Spleen (tissue), 11 donors: ENCODE measurements at regions not wholly inside any gene's neighbourhood (a gene's known extent, or its start where the extent isn't known, plus 50 kb on each side); places are given as distances from the start of the nearest gene placed in this dataset.
"Not testable (repeated sequence)": the region's sequence is repeated elsewhere in the genome, so short reads cannot be mapped to it uniquely, and the experiment has no call there.

ENCODE experiments used
- DNase-seq: peaks from one replicate; pipeline ENCODE4 v3.0.0-alpha.2; 2020
- H3K27ac ChIP-seq, 8 donors: fragments of 200-600 bp; sonication (generic) in 7 of 8; 1 replicate in 4 of 8; 2 replicates in 4 of 8; pipeline versions ENCODE4 v1.5.0 to v1.8.0; 2016 to 2021; ENCODE audit warnings: inconsistent platforms in 4 of 8, mild to moderate bottlenecking in 4 of 8, moderate library complexity in 1 of 8
- H3K27me3 ChIP-seq, 7 donors: fragments of 200-600 bp; sonication (generic) in 6 of 7; replicated peaks in 1 of 7; 1 replicate in 4 of 7; 2 replicates in 3 of 7; pipeline versions ENCODE4 v1.5.0 to v1.8.0; 2016 to 2021; ENCODE audit warnings: inconsistent platforms in 3 of 7, mild to moderate bottlenecking in 1 of 7
- H3K36me3 ChIP-seq, 6 donors: fragments of 200-600 bp; sonication (generic) in 5 of 6; 1 replicate in 4 of 6; 2 replicates in 2 of 6; pipeline versions ENCODE4 v1.5.0 to v1.8.0; 2016 to 2021; ENCODE audit warnings: inconsistent platforms in 2 of 6
- H3K4me1 ChIP-seq, 6 donors: fragments of 200-600 bp; sonication (generic) in 5 of 6; 1 replicate in 3 of 6; 2 replicates in 3 of 6; pipeline versions ENCODE4 v1.5.0 to v1.8.0; 2016 to 2021; ENCODE audit warnings: inconsistent platforms in 3 of 6
- H3K4me3 ChIP-seq, 8 donors: fragments of 200-600 bp; sonication (generic) in 7 of 8; 1 replicate in 4 of 8; 2 replicates in 4 of 8; pipeline versions ENCODE4 v1.5.0 to v1.8.0; 2016 to 2021; ENCODE audit warnings: inconsistent platforms in 4 of 8, mild to moderate bottlenecking in 4 of 8, moderate library complexity in 2 of 8
- H3K9me3 ChIP-seq, 8 donors: fragments of 200-600 bp; sonication (generic) in 7 of 8; 1 replicate in 4 of 8; 2 replicates in 4 of 8; pipeline versions ENCODE4 v1.5.0 to v1.8.0; 2016 to 2021; ENCODE audit warnings: inconsistent platforms in 4 of 8
- CTCF ChIP-seq, 11 experiments: fragments of 200-600 bp in 7 of 11; fragments of 450-650 bp in 4 of 11; sonication (generic) in 4 of 11; IDR thresholded peaks in 8 of 11; conservative IDR thresholded peaks in 3 of 11; 1 replicate in 7 of 11; 2 replicates in 4 of 11; pipeline versions ENCODE4 v1.4.0 to v1.8.0; 2016 to 2021; ENCODE audit warnings: antibody characterized with exemption in 11 of 11, inconsistent platforms in 4 of 11, mild to moderate bottlenecking in 1 of 11
- POLR2AphosphoS5 ChIP-seq, 3 donors: sonication (generic); formaldehyde crosslinking; IDR thresholded peaks; one replicate each; pipeline ENCODE4 v1.5.1; 2017; ENCODE audit warnings: antibody characterized with exemption in 3 of 3
- WGBS, 5 donors: extraction: QIAGEN DNeasy Blood & Tissue Kit in 3 of 5; methylation state at CpG; one replicate each; pipeline versions ENCODE4 v1.1.5 to v1.1.7; 2013 to 2018; 5-methylcytosine and 5-hydroxymethylcytosine counted together
- intact Hi-C: fragments of 100-400 bp; cut with DNase I; formaldehyde crosslinking; loops from one replicate; pipeline ENCODE4 v1.15.0; 2023; ENCODE audit warnings: low total_unique reads
- donor health status: healthy with polysubstance abuse.
- donor health status: DM: no; HTN: no; CAD: no; lungs with moderate emphysema.
- donor health status: DM: no; HTN: no; CAD: no.
- donor health status: Bipolar disorder and iron deficiency.
- donor health status: healthy.
- donor health status: DM: no; HTN: no; CAD: no.
- donor health status: DM: yes; HTN: yes; CAD: no.

- H3K36me3 ChIP-seq, DNase-seq, H3K4me3 ChIP-seq, intact Hi-C loops, H3K27me3 ChIP-seq, H3K9me3 ChIP-seq: not testable (repeated sequence)
- peak; percentile 28 to 67 (median 65) for TF ChIP-seq POLR2AphosphoS5 (IDR thresholded peaks at IDR 0.05)
- Histone ChIP-seq H3K4me1 (peaks cover 0 to 37% (median 17%) of the 10 kb centered on the region in 6 donors), H3K27ac (peak overlapping the region; percentile 27 to 83 (median 70))
- WGBS, 5 donors, result 60 to 76% (median 64%) methylated on average over 13 to 31 of the region's 31 CpGs
These were observed 150.1 kb upstream of the ZNF469 start for GRCh38 chr16:88232401-88233258.

- H3K36me3 ChIP-seq, H3K9me3 ChIP-seq, H3K4me3 ChIP-seq, DNase-seq, H3K27me3 ChIP-seq, intact Hi-C loops: not testable (repeated sequence)
- Histone ChIP-seq H3K27ac (peak overlapping the region; percentile 42 to 83 (median 74)), H3K4me1 (peaks cover 0 to 47% (median 22%) of the 10 kb centered on the region in 6 donors)
- 69 to 82% (median 76%) methylated on average over 14 to 23 of the region's 23 CpGs for WGBS, 5 donors
These were observed 148.9 kb upstream of the ZNF469 start for GRCh38 chr16:88233621-88234420.

GRCh38 chr16:88234421-88235271 lies 148.1 kb upstream of the ZNF469 start:
- H3K9me3 ChIP-seq, H3K36me3 ChIP-seq, intact Hi-C loops, H3K27me3 ChIP-seq, H3K4me3 ChIP-seq: not testable (repeated sequence)
- H3K27ac ChIP-seq, result peak overlapping the region; percentile 42 to 83 (median 74)
- TF ChIP-seq POLR2AphosphoS5 (IDR thresholded peaks at IDR 0.05) (peak; percentile 33 to 71 (median 67)), CTCF (IDR thresholded peaks at IDR 0.05 in 8 of 11, conservative IDR thresholded peaks at IDR 0.05 in 3 of 11) (peak in 1 of 11 experiments; percentile 9)
- peaks cover 0 to 47% (median 22%) of the 10 kb centered on the region in 6 donors for H3K4me1 ChIP-seq
- peak; percentile 81 for DNase-seq
- WGBS, 5 donors, result 54 to 73% (median 58%) methylated on average over 27 to 41 of the region's 46 CpGs

GRCh38 chr16:88235691-88236090 lies 147.1 kb upstream of the ZNF469 start:
- H3K27ac ChIP-seq, result peak overlapping the region in 3 of 8 donors; percentile 68 to 75 (median 71)

GRCh38 chr16:88236229-88236628 lies 146.5 kb upstream of the ZNF469 start:
- DNase-seq, H3K9me3 ChIP-seq, H3K27me3 ChIP-seq, H3K4me3 ChIP-seq, intact Hi-C loops, H3K27ac ChIP-seq, H3K36me3 ChIP-seq: not testable (repeated sequence)
- H3K4me1 ChIP-seq, result peaks cover 0 to 50% (median 22%) of the 10 kb centered on the region in 6 donors
- 79 to 86% (median 84%) methylated on average over 7 to 9 of the region's 9 CpGs for WGBS, 5 donors

More at GRCh38 chr16:88235691-88236090, 147.1 kb upstream of the ZNF469 start:
- H3K27me3 ChIP-seq, H3K9me3 ChIP-seq, DNase-seq, H3K4me3 ChIP-seq, intact Hi-C loops, H3K36me3 ChIP-seq: not testable (repeated sequence)
- H3K4me1 ChIP-seq, result peaks cover 0 to 47% (median 22%) of the 10 kb centered on the region in 6 donors
- WGBS, 5 donors, result 83 to 92% (median 87%) methylated on average over 6 of the region's 6 CpGs

- Histone ChIP-seq H3K27ac (peak overlapping the region in 2 of 8 donors; percentile 75 to 77), H3K4me1 (peaks cover 0 to 49% (median 15%) of the 10 kb centered on the region in 6 donors)
- H3K27me3 ChIP-seq, H3K4me3 ChIP-seq, intact Hi-C loops, H3K36me3 ChIP-seq, H3K9me3 ChIP-seq, DNase-seq: not testable (repeated sequence)
- 71 to 91% (median 88%) methylated on average over 3 to 7 of the region's 9 CpGs for WGBS, 5 donors
These were observed 145.4 kb upstream of the ZNF469 start for GRCh38 chr16:88237314-88237713.

- DNase-seq, intact Hi-C loops, H3K9me3 ChIP-seq, H3K36me3 ChIP-seq, H3K4me3 ChIP-seq, H3K27me3 ChIP-seq: not testable (repeated sequence)
- peaks cover 0 to 43% (median 12%) of the 10 kb centered on the region in 6 donors for H3K4me1 ChIP-seq
- WGBS, 5 donors, result 61 to 73% (median 67%) methylated on average over 8 to 10 of the region's 10 CpGs
- peak overlapping the region in 7 of 8 donors; percentile 57 to 77 (median 72) for H3K27ac ChIP-seq
These were observed 144.9 kb upstream of the ZNF469 start for GRCh38 chr16:88237761-88238415.
